Epithelial cell of esophagus (primary cell): ENCODE measurements at regions not wholly inside any gene's neighbourhood (a gene's known extent, or its start where the extent isn't known, plus 50 kb on each side); places are given as distances from the start of the nearest gene placed in this dataset.

Experiments used
- DNase-seq: peaks from one replicate; pipeline ENCODE4 v3.0.0; 2010; ENCODE audit warnings: low read depth
- H3K4me3 ChIP-seq: 2 replicates; pipeline ENCODE4 v1.5.1; 2011; ENCODE audit warnings: mild to moderate bottlenecking, low read length, control low read depth
- CTCF ChIP-seq: IDR thresholded peaks from 2 replicates; pipeline ENCODE4 v1.5.1; 2011; ENCODE audit warnings: low read depth, mild to moderate bottlenecking, low read length, control low read depth, inconsistent platforms; ENCODE audit not compliant: insufficient read depth; ENCODE audit errors: missing control alignments

DNA sequence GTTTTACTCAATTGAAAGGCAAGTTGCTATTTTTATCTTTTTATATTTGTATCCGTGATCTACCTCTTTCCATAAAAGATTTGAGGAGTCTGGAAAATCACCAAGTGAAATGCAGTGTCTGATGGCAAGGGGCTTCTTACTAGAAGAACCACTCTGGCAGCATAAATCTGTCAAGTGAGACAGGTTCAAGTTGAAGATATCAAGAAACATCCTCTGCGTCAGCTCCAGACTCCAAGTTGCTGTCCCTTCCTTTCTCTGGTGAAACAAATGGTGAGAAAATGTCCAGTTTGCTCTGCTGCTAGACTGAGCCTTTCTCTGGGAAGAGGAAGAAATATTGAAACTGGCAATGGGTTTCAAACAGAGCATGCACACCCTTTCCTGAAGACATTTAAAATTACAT, 411.2 kb downstream of the PLPP3 start:
- no peak for TF ChIP-seq CTCF
- no peak overlapping the region for H3K4me3 ChIP-seq
- no peak for DNase-seq

DNA sequence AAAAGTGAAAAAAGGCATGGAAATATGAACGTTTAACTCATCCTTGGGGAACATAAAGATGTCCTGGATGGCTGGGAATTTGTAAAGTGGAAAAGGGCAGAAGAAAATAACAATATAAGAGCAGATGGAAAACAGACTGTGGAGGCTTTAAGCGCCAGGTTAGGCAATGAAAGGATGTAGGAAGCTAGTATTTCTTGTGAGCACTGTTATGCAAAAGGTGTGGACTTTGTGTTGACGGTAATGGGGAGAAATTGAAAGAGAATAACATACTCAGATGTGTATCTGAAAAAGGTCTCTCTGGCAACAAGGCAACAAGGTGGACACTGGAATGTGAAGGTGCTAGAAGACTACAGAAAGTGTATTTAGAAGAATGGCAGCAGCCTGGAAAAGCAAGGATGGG, 411.8 kb downstream of the PLPP3 start:
- DNase-seq, result no peak

DNA sequence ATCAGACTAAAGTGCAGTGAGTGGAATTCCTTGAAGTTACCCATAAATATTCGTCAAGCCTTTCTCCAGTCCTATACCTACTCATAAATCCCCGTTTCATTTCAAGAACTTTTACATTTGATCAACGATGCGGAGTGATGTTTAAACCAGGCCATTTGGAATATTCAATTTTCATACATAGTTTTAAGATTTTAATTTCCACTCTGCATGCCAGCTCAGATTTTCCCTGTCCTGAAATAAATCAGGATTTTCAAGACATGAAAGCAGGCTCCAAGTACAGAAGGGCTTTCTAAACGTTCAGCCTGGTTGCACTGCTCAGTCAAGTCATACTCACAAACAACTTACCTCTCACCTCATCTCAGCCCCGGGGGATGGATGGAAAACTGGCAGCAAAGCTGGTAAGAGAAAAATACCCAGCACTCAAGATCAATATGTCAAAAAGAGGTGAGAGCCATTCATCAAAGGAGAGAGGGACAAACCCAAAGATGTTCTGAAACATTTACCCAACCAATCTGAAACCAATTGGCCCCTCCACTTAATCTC, 418.5 kb downstream of the PLPP3 start:
- TF ChIP-seq CTCF, result no peak
- no peak for DNase-seq
- no peak overlapping the region for H3K4me3 ChIP-seq

More for the DNA sequence above, 411.8 kb downstream of the PLPP3 start:
- H3K4me3 ChIP-seq, result no peak overlapping the region
- TF ChIP-seq CTCF, result no peak

GRCh38 chr1:56156971-56157876, 422.1 kb downstream of the PLPP3 start:
- no peak for DNase-seq
- no peak overlapping the region for H3K4me3 ChIP-seq

DNA sequence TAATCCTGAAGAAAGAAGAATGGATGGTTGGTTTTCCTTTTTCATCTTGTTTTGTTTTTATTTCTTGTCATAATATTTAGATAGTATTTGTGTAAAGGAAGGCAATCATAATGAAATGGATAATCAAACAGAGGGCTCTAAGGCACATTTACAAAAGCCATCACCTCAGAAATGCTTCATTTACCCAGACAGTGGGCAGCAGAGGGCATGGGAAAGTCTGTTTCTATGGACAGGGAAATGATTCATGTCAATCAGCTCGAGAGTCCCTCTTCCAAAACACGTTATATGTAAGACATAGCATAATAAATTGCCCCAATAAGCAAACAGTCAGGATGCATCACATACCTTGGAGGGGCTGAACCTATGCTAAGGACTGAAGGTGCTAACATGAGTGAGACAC, 426.1 kb downstream of the PLPP3 start:
- no peak for DNase-seq
- no peak overlapping the region for H3K4me3 ChIP-seq
- no peak for TF ChIP-seq CTCF

More at GRCh38 chr1:56156971-56157876, 422.1 kb downstream of the PLPP3 start:
- no peak for TF ChIP-seq CTCF

DNA sequence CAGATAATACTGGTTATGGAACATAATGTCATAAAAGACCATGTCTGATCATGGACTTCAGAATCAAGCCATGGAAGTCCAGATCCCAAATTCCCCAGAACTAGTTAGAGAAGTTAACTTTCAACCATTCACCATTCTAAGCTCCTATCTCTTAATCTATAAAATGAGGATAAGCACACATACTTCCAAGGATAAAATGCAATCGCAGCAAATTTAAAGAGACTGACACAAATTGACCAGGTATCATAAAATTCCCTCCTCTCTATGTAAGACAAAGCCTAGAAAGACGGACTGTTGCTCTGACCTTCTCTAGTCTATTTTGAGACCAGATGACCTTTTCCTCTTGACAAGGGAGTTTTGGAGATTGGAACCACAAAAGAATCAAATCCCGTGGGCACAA, 426.7 kb downstream of the PLPP3 start:
- DNase-seq, result no peak
- H3K4me3 ChIP-seq, result no peak overlapping the region
- no peak for TF ChIP-seq CTCF

GRCh38 chr1:56151402-56151801, 428.0 kb downstream of the PLPP3 start:
- no peak for DNase-seq
- no peak for TF ChIP-seq CTCF
- H3K4me3 ChIP-seq, result no peak overlapping the region
